NB4 (cell line): ENCODE measurements at regions not wholly inside any gene's neighbourhood (a gene's known extent, or its start where the extent isn't known, plus 50 kb on each side); places are given as distances from the start of the nearest gene placed in this dataset.

Experiments
- DNase-seq: peaks from one replicate; pipeline ENCODE4 v3.0.0; 2010; ENCODE audit warnings: low read depth
- H3K4me3 ChIP-seq: one replicate; pipeline ENCODE4 v1.5.1; 2011; ENCODE audit warnings: mild to moderate bottlenecking, low read depth, low read length, moderate library complexity
- CTCF ChIP-seq: IDR thresholded peaks from one replicate; pipeline ENCODE4 v1.5.1; 2012; ENCODE audit warnings: low read depth, low read length
- MAX ChIP-seq: IDR thresholded peaks from 2 replicates; pipeline ENCODE4 v1.6.1; 2011; ENCODE audit warnings: low read depth, low read length
- MYC ChIP-seq: IDR thresholded peaks from 2 replicates; pipeline ENCODE4 v1.6.1; 2011; ENCODE audit warnings: low read depth, low read length
- POLR2A ChIP-seq: IDR thresholded peaks from 2 replicates; pipeline ENCODE4 v1.6.1; 2011; ENCODE audit warnings: mild to moderate bottlenecking; ENCODE audit not compliant: insufficient read length; ENCODE audit errors: extremely low read depth

- H3K4me3 ChIP-seq = no peak overlapping the region
- DNase-seq = no peak
- TF ChIP-seq MYC = no peak
- no peak for TF ChIP-seq MAX
- TF ChIP-seq CTCF = no peak
Measured at GRCh38 chr17:33459078-33459940, 166.2 kb upstream of the ASIC2 start.

- TF ChIP-seq CTCF = no peak
- TF ChIP-seq POLR2A = no peak
- no peak for TF ChIP-seq MYC
- no peak for TF ChIP-seq MAX
- DNase-seq = no peak
- no peak overlapping the region for H3K4me3 ChIP-seq
Measured at GRCh38 chr17:33460781-33461450, 167.8 kb upstream of the ASIC2 start.

- TF ChIP-seq MYC (no peak), CTCF (no peak), MAX (no peak), POLR2A (no peak)
- H3K4me3 ChIP-seq = no peak overlapping the region
- DNase-seq = no peak
Measured at GRCh38 chr17:33463887-33464286, 170.8 kb upstream of the ASIC2 start.

GRCh38 chr17:33464669-33465280, 171.7 kb upstream of the ASIC2 start:
- TF ChIP-seq POLR2A (no peak), MAX (no peak), MYC (no peak), CTCF (no peak)
- no peak for DNase-seq

GRCh38 chr17:33469421-33469820, 176.3 kb upstream of the ASIC2 start:
- TF ChIP-seq POLR2A (no peak), CTCF (no peak), MAX (no peak), MYC (no peak)
- H3K4me3 ChIP-seq = no peak overlapping the region

More at GRCh38 chr17:33464669-33465280, 171.7 kb upstream of the ASIC2 start:
- H3K4me3 ChIP-seq = no peak overlapping the region

More at GRCh38 chr17:33469421-33469820, 176.3 kb upstream of the ASIC2 start:
- DNase-seq = no peak
